Right cardiac atrium (tissue), 5 donors: ENCODE measurements at regions not wholly inside any gene's neighbourhood (a gene's known extent, or its start where the extent isn't known, plus 50 kb on each side); places are given as distances from the start of the nearest gene placed in this dataset.
"Not testable (repeated sequence)": the region's sequence is repeated elsewhere in the genome, so short reads cannot be mapped to it uniquely, and the experiment has no call there.

Experiments used
- ATAC-seq, 2 donors: fragments of 200-7000 bp; cut with Tn5 transposase; one replicate each; pipeline versions ENCODE4 v1.8.0 to v1.9.1; 2020; ENCODE audit warnings: moderate library complexity in 2 of 2, mild to moderate bottlenecking in 1 of 2
- DNase-seq, 3 donors: peaks; one replicate each; pipeline ENCODE4 v3.0.0-alpha.2; 2020
- H3K27ac ChIP-seq: one replicate; pipeline ENCODE4 v1.5.1; 2013; ENCODE audit warnings: mild to moderate bottlenecking, low read length, control low read depth, moderate library complexity
- H3K27me3 ChIP-seq: one replicate; pipeline ENCODE4 v1.6.1; 2013; ENCODE audit not compliant: control insufficient read depth, insufficient read depth
- H3K4me1 ChIP-seq: one replicate; pipeline ENCODE4 v1.6.1; 2013; ENCODE audit warnings: low read length; ENCODE audit not compliant: control insufficient read depth, insufficient read depth
- H3K4me3 ChIP-seq: one replicate; pipeline ENCODE4 v1.5.1; 2013; ENCODE audit warnings: low read length, control low read depth
- H3K9me3 ChIP-seq: one replicate; pipeline ENCODE4 v1.6.1; 2013; ENCODE audit warnings: low read length; ENCODE audit not compliant: control insufficient read depth
- WGBS: extraction: QIAGEN DNeasy Blood & Tissue Kit; methylation state at CpG from one replicate; pipeline ENCODE4 v1.1.7; 2013; 5-methylcytosine and 5-hydroxymethylcytosine counted together
- intact Hi-C, 4 donors: fragments of 100-400 bp; cut with DNase I; formaldehyde crosslinking; loops; one replicate each; pipeline versions ENCODE4 v1.11.0 to v1.14.0; 2022 to 2023
- donor health status: healthy with polysubstance abuse.
- donor health status: DM: no; HTN: yes; CAD: no.
- donor health status: DM: no; HTN: no; CAD: no.
- donor health status: DM: no; HTN: yes; CAD: no; lungs with severe emphysema.
- donor health status: DM: yes; HTN: yes; CAD: no.

DNA sequence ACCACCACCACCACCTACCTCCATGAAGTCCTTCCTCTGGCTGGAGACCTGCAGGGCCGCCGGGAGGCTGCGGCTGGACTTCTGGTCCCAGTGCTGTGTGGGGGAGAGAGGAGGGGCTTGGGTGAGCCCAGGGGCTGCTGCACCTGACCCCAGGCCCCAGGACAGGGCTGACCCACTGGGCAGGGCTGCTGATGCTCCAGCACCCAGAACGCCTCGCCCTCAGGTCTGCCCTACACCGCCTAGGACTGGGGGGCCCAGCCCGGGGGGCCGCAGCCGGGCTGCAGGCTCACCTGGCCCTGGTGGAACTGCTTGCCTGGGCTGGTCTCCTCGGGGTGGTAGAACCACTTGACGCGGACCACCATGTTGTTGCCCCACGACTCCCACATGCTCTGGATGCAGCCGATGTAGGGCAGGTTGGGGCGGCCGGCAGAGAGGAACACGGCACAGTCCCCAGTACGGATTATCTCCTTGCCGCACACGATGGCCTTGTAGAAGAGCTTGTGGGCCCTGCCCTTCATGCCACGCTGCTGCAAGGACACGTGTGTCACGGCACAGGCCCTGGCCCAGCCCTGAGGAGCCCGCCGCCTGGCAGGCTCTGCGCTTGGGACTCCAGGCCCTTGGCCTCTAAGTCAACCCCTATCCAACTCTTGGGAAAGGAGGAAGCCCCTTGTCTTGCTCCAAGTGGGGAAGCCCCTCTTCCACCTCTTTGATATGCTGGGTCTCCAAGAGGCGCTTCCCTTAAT, 429.9 kb upstream of the ZNF722 start:
- 89% methylated on average over 22 of the region's 27 CpGs for WGBS
- H3K4me1 ChIP-seq, H3K9me3 ChIP-seq, H3K4me3 ChIP-seq, H3K27ac ChIP-seq, H3K27me3 ChIP-seq, intact Hi-C loops: not testable (repeated sequence)
- ATAC-seq, result peak; percentile 26 to 34
- DNase-seq, result peak in 1 of 3 donors; percentile 33

DNA sequence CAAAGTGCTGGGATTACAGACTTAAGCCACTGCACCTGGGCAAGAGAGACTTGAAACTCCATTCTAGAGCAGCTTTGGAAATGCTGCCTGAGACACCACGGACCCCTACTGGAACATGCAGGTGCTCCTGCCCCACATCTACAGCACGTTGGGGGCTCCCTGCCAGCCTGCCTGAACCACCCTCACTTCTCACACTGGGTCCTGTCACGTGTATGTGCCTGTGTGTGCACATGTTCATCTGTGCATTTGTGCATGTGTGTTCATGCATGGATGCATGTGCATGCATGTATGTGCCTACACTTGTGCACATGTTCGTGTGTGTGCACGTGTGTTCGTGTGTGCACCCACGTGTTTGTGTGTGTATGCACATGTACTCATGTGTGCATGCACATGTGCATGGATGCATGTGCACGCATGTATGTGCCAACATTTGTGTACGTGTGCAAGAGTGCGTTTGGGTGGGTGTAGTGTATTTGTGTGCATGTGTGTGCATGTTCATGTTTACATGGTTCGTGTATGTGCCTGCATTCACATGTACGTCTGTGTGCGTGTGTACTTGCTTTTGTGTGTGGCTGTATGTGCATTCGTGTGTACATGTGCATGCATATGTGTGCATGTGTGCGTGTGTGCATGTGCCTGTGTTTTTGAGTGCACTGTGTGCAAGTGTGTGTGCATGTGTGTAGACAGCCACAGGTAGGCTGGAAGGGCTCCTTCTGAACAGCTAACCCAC, 428.1 kb upstream of the ZNF722 start:
- DNase-seq, result peak in 1 of 3 donors; percentile 32
- H3K9me3 ChIP-seq, ATAC-seq, H3K27me3 ChIP-seq, H3K4me3 ChIP-seq, H3K27ac ChIP-seq, intact Hi-C loops, H3K4me1 ChIP-seq: not testable (repeated sequence)
- WGBS, result 76% methylated on average over 15 of the region's 15 CpGs

DNA sequence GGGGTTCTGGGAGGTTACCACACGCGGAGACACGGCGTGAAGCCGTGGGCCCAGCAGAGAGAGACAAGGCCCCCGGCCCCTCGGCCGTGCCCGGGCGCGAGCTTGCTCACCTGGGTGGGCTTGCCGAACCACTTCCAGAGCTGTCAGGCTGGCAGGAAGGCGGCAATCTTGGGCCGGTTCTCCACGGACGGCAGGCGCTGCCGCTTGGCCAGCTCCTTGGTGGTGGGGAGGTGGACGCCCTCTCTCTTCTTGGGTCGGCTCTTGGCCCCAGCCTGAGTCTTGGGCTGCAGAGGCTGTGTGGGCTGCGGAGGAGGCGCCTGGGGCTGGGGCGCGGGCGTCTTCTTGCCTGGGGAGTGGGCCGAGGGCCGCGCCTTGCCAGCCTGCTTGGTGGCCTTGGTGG, 426.5 kb upstream of the ZNF722 start:
- intact Hi-C loops, H3K4me1 ChIP-seq, H3K4me3 ChIP-seq, DNase-seq, ATAC-seq, H3K27ac ChIP-seq, H3K27me3 ChIP-seq, H3K9me3 ChIP-seq: not testable (repeated sequence)
- WGBS, result 90% methylated on average over 28 of the region's 28 CpGs

DNA sequence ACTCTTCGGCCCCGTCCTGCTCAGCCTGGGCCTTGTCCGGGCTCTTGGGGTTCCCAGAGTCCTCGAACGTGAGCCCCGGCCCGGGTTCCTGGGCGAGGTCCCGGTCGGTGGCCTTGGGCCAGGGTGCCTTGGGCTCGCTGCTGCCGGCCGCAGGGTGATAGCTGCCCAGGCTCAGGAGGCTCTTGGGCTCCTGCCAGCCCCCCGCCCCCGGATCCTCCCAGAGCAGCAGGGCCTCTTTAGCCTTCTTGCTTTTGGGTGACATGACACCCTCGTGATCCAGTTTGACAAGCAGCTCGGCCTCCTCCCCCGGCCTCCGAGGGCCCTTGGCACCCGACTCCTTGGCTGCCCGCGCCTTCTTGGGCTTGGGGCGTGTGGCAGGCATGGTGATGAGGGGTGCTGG, 425.7 kb upstream of the ZNF722 start:
- ATAC-seq, DNase-seq, H3K27me3 ChIP-seq, intact Hi-C loops, H3K4me3 ChIP-seq, H3K9me3 ChIP-seq, H3K27ac ChIP-seq, H3K4me1 ChIP-seq: not testable (repeated sequence)
- 87% methylated on average over 23 of the region's 23 CpGs for WGBS

DNA sequence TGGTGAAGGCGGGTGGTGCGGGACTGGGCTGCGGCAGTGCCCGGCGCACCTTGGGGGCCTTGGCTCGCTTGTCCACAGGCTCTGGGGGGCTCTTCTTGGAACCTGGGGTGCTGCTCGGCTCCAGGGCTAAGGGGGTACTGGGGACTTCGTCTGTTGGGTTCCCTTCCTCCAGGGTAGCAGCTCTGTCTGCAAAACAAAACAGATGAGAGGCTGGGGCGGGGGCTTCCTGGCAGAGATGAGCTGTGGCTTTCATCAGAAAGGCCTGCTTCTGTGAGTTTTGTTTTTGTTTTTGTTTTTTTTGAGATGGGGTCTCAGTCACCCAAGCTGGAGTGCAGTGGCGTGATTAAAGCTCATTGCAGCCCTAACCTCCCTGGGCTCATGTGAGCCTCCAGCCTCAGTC, 425.2 kb upstream of the ZNF722 start:
- intact Hi-C loops, H3K27ac ChIP-seq, H3K9me3 ChIP-seq, ATAC-seq, H3K27me3 ChIP-seq, H3K4me3 ChIP-seq, H3K4me1 ChIP-seq, DNase-seq: not testable (repeated sequence)
- WGBS, result 61% methylated on average over 6 of the region's 10 CpGs

DNA sequence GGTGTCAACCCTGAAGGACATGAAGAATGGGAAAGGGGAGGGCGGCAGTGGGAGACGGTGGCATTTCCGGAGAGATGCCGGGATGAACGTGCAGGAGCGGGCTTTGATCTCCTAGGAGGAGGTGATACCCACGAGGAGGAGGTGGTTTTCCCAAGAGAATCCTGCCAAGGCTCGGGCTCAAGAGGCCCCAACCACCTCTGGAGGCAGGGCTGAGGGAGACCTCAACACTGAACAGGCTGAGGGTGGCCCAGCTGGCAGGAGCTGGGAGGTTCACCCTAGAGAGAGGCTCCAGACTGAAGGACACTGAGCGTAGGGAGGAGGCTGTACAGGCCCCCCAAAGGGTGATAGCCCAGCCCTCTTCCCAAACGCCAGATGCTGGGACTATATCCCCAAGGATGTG, 422.2 kb upstream of the ZNF722 start:
- H3K9me3 ChIP-seq, H3K4me1 ChIP-seq: not testable (repeated sequence)
- WGBS, result 76% methylated on average over 10 of the region's 10 CpGs

DNA sequence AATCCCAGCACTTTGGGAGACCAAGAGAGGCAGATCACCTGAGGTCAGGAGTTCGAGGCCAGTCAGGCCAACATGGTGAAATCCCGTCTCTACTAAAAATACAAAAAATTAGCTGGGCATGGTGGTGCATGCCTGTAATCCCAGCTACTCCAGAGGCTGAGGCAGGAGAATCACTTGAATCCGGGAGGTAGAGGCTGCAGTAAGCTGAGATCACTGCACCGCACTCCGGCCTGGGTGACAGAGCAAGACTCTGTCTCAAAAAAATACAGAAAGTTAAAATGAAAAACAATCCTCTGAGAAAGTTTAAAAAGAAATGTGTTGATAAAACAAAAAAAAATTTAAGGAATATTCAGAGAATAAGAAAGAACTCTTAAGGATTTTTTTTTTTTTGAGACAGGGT, 421.6 kb upstream of the ZNF722 start:
- DNase-seq, H3K9me3 ChIP-seq, H3K4me3 ChIP-seq, ATAC-seq, H3K27ac ChIP-seq, H3K27me3 ChIP-seq, intact Hi-C loops, H3K4me1 ChIP-seq: not testable (repeated sequence)
- 82% methylated on average over 5 of the region's 5 CpGs for WGBS

More for the DNA sequence above, 422.2 kb upstream of the ZNF722 start:
- intact Hi-C loops, H3K27me3 ChIP-seq, DNase-seq, H3K27ac ChIP-seq, H3K4me3 ChIP-seq, ATAC-seq: not testable (repeated sequence)

DNA sequence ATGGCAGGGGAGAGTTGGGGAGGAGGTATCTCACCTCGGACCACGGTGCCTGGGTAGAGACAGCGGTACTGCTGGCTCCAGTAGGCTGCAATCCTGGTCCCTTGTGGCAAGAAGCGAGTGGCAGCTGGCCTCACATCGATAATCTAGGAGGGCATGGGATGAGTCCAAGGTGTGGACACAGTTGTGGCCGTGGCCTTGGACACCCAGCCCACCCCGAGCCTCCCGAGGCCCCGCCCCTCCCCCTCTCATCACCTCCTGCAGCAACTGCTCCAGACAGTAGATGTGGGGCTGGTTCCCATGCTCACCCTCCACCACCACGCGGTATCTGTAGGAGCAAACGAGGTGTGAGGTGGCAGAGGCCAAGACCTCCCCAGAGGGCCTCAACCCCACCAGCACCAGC, 418.6 kb upstream of the ZNF722 start:
- DNase-seq, H3K9me3 ChIP-seq, H3K4me3 ChIP-seq, intact Hi-C loops, H3K4me1 ChIP-seq, H3K27ac ChIP-seq, H3K27me3 ChIP-seq: not testable (repeated sequence)
- 74% methylated on average over 12 of the region's 12 CpGs for WGBS
- peak in 1 of 2 donors; percentile 27 for ATAC-seq

DNA sequence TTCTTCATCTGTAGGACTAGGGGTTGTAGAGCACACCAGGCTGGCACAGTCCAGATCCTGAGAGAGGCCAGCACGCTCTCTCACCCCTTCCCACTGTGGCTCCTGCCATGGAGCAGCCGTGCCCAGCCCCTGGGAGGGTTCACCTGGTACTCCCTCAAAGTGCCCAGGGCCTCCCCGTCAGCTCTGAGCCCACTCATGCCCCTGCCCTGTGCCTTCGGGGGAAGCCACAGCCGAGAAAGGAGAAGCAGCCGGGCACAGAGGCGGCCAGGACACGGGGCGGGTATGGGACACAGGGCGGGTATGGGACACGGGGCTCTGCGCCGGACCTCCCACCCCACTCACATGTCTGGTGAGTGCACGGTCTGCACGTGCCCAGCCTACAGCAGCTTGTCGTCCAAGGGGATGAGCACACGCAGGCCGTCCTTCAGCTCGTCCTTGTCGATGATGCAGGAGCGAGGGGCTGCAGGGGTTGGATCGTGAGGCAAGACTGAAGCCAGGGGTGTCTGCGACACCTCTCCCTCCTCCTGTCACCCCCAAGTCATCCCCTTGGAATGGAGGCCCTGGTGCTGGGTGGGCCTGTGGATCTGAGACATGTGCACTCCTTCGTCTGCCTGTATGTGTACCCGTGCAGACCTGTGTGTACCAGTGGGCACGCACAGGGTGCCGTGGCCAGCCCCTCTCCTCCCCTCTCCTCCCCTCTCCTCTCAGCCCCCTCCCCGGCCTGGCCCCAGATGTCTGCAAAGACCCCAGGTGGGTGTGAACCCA, 417.9 kb upstream of the ZNF722 start:
- peak in 2 of 3 donors; percentile 40 to 45 for DNase-seq
- H3K27me3 ChIP-seq, H3K9me3 ChIP-seq, H3K27ac ChIP-seq, intact Hi-C loops, H3K4me3 ChIP-seq, H3K4me1 ChIP-seq: not testable (repeated sequence)
- WGBS, result 87% methylated on average over 25 of the region's 28 CpGs
- ATAC-seq, result peak; percentile 42 to 46

DNA sequence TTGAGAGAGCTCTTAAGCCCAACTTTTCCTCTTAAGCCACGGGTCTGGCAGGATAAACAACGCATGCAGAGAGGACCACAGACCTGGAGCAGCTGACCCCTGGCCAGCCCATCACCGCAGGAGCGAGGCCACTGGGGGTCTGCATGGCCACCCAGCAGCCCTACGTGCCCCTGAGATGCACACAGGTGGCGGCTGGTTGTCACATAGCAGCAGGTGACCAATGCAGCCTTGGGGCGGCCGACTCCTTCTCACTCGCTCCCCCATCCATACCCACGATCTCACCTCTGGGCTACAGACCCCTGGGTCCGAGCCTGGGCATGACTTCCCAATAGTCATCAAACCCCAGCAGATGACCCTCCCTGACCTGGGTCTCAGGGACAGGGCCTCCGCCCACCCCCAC, 415.9 kb upstream of the ZNF722 start:
- DNase-seq, H3K4me1 ChIP-seq, H3K9me3 ChIP-seq, H3K27me3 ChIP-seq, H3K4me3 ChIP-seq, intact Hi-C loops, H3K27ac ChIP-seq: not testable (repeated sequence)
- WGBS, result 90% methylated on average over 12 of the region's 12 CpGs
- peak in 1 of 2 donors; percentile 23 for ATAC-seq
